ENCODE measurements at regions not wholly inside any gene's neighbourhood (a gene's known extent, or its start where the extent isn't known, plus 50 kb on each side); places are given as distances from the start of the nearest gene placed in this dataset.

DNA sequence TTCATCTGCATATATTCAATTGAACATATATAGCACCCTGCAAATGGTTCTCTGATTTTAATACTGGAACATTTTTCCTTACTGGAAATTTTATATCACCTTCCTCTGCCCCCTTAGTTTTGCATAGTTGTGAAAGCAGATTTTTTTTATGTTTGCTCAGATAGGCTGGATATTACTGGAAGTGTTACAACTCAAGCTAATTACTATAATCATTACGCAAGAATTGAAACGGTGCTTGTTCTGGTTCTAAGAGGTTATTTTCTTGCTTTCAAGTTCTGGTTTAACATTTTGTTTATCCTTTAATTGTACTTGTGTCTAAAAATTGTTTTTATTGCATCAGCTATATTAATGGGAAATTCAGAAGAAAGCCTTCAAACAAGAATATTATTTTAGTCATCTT, 95.6 kb upstream of the MYO16 start:
- no peak for DNase-seq (ENCODE audit: low read depth)
- H3K4me3 ChIP-seq (ENCODE audit: low read depth, low read length): no peak overlapping the region
- TF ChIP-seq, protein P1, sequence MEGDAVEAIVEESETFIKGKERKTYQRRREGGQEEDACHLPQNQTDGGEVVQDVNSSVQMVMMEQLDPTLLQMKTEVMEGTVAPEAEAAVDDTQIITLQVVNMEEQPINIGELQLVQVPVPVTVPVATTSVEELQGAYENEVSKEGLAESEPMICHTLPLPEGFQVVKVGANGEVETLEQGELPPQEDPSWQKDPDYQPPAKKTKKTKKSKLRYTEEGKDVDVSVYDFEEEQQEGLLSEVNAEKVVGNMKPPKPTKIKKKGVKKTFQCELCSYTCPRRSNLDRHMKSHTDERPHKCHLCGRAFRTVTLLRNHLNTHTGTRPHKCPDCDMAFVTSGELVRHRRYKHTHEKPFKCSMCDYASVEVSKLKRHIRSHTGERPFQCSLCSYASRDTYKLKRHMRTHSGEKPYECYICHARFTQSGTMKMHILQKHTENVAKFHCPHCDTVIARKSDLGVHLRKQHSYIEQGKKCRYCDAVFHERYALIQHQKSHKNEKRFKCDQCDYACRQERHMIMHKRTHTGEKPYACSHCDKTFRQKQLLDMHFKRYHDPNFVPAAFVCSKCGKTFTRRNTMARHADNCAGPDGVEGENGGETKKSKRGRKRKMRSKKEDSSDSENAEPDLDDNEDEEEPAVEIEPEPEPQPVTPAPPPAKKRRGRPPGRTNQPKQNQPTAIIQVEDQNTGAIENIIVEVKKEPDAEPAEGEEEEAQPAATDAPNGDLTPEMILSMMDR (IDR thresholded peaks at IDR 0.05; ENCODE audit: insufficient read depth, low read depth, low read length, missing control alignments): no peak

DNA sequence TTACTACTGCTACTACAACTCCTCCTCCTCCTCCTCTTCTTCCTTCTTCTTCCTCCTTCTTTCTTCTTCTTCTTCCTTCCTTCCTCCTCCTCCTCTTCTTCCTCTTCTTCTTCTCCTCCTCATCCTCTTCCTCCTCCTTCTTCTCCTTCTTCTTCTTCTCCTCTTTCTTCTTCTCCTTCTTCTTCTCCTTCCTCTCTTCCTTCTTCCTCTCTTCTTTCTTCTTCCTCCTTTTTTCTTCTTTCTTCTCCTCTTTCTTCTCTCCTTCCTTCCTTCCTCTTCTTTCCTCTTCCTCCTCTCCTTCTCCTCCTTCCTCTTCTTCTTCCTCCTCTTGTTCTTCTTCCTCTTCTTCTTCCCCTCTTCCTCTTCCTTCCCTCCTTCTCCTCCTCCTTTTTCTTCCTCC, 94.7 kb upstream of the MYO16 start:
- no peak overlapping the region for H3K4me3 ChIP-seq (ENCODE audit: low read depth, low read length)
- TF ChIP-seq, protein P1 (IDR thresholded peaks at IDR 0.05; ENCODE audit: insufficient read depth, low read depth, low read length, missing control alignments): no peak
- no peak for DNase-seq (ENCODE audit: low read depth)

DNA sequence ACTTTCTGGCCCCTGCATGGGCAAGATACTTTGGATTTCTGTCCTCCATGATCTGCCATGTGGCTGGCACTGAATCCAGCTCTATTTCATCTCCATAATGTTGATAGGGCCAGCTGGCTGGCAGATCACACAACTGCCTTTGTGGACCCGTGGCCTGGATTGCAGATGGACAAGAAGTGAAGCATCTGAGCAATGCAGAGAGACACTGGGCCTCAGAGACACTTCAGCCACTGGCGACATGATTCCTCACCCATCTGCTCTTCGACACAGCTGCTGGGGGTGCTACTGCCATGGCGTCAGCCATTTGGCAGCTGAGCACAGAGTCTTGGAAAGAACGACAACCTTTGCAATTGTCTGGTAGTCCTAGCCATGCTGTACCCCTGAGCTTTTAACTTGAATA, 79.5 kb upstream of the MYO16 start:
- TF ChIP-seq, protein P1 (IDR thresholded peaks at IDR 0.05; ENCODE audit: insufficient read depth, low read depth, low read length, missing control alignments): no peak
- no peak for DNase-seq (ENCODE audit: low read depth)
- no peak overlapping the region for H3K4me3 ChIP-seq (ENCODE audit: low read depth, low read length)

DNA sequence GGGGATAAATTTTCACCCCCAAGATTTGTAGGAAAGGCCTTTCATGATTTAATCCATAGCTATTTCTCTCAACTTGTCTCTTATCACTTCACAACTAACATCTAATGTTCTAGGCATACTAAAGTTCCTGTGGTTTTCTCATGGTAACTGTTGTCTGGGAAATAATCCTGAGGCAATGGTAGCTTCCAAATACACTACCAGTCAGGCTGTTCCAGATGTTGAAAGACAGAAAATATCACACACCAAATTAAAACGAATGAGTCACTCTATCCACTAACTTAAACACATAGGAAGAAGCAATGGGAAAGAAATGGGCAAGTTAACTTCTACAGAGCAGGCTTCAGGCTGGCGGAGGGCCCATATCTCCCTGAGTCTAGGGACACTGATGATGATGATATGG, 77.7 kb upstream of the MYO16 start:
- TF ChIP-seq, protein P1 (IDR thresholded peaks at IDR 0.05; ENCODE audit: insufficient read depth, low read depth, low read length, missing control alignments): no peak
- no peak for DNase-seq (ENCODE audit: low read depth)
- no peak overlapping the region for H3K4me3 ChIP-seq (ENCODE audit: low read depth, low read length)

DNA sequence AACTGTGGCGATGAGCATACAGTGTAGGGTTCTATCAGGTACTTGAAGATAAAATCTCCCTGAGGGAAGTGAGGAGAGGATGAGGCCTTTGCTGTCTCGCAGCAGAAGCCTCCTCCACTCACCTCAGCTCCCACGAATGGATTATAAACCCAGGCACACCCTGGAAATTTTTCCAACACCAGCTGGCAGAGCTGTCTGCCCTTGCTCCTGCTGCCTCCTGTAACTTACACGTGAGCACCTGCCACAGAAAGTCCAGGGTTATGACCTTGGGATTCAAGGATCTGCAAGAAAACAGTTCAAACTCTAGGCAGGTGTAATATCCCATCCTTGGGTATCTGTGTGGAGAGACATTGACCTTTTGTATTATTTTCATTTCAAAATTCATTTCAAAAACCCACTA, 70.9 kb upstream of the MYO16 start:
- no peak overlapping the region for H3K4me3 ChIP-seq (ENCODE audit: low read depth, low read length)
- no peak for DNase-seq (ENCODE audit: low read depth)
- TF ChIP-seq, protein P1 (IDR thresholded peaks at IDR 0.05; ENCODE audit: insufficient read depth, low read depth, low read length, missing control alignments): no peak

DNA sequence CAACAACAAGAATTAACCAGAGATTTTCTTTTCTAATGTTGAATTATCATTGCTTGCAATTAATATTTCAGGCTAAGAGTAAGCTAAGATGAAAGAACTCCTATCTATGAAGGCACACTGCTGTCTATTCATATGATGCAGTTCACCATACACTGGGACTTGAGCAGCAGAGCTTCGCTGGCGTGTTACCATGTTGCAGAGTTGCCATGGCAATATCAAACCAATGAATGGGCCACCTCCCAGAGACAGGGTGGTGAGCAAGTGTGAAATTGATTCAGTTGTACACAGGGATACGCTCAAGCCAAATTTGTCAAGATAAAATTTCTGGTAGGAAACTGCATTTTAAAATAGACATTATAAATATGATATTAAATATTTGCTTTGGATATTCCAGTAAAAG, 69.3 kb upstream of the MYO16 start:
- no peak overlapping the region for H3K4me3 ChIP-seq (ENCODE audit: low read depth, low read length)
- TF ChIP-seq, protein P1 (IDR thresholded peaks at IDR 0.05; ENCODE audit: insufficient read depth, low read depth, low read length, missing control alignments): no peak
- no peak for DNase-seq (ENCODE audit: low read depth)

DNA sequence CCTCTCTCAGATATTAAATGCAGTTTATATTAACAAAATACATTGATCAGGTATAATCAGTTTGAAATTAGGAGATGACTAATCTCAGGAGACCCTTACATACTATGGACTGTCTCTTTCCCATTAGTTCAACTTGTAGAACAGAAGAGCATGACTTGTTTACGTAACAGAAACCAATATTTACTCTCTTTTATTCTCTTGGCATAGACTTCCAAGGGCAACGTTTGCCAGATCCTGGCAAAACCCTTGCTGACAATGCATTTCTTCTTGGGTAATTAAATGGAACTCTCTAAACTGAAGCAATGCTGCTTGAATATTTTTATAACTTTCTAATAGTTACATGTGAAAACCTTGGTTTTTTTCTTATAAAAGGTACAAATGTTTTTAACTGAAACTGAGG, 68.3 kb upstream of the MYO16 start:
- no peak overlapping the region for H3K4me3 ChIP-seq (ENCODE audit: low read depth, low read length)
- TF ChIP-seq, protein P1 (IDR thresholded peaks at IDR 0.05; ENCODE audit: insufficient read depth, low read depth, low read length, missing control alignments): no peak
- no peak for DNase-seq (ENCODE audit: low read depth)
